WTC11 (cell line): ENCODE measurements at regions not wholly inside any gene's neighbourhood (a gene's known extent, or its start where the extent isn't known, plus 50 kb on each side); places are given as distances from the start of the nearest gene placed in this dataset.

Experiments
- ATAC-seq: fragments of 200-7000 bp; cut with Tn5 transposase; 2 replicates; pipeline ENCODE4 v1.10.0; 2021; ENCODE audit warnings: mild to moderate bottlenecking, moderate library complexity
- CTCF ChIA-PET: fragments of 300-600 bp; sonication (Branson Sonifier 250); formaldehyde crosslinking; loops from one replicate; lab custom pipeline; 2021; ENCODE audit warnings: antibody characterized with exemption; lab: Charles Lee
- POLR2A ChIA-PET: fragments of 350-600 bp; sonication (Branson Sonifier 250); formaldehyde crosslinking; loops from one replicate; lab custom pipeline; 2021; ENCODE audit warnings: antibody characterized with exemption; lab: Charles Lee
- DNase-seq: peaks from one replicate; pipeline ENCODE4 v3.0.0; 2021; ENCODE audit warnings: low spot score
- H3K27ac Mint-ChIP-seq: 2 replicates; pipeline ENCODE4 v1.8.0; 2021; ENCODE audit warnings: mixed read lengths
- H3K27me3 Mint-ChIP-seq: 2 replicates; pipeline ENCODE4 v1.8.0; 2021; ENCODE audit warnings: low read depth, mild to moderate bottlenecking, moderate library complexity, mixed read lengths
- H3K36me3 Mint-ChIP-seq: 2 replicates; pipeline ENCODE4 v1.8.0; 2021; ENCODE audit warnings: mixed read lengths
- H3K4me1 Mint-ChIP-seq: 2 replicates; pipeline ENCODE4 v1.8.0; 2022; ENCODE audit warnings: mixed read lengths
- H3K4me3 Mint-ChIP-seq: 2 replicates; pipeline ENCODE4 v1.8.0; 2021; ENCODE audit warnings: mild to moderate bottlenecking, moderate library complexity, mixed read lengths
- H3K9me3 Mint-ChIP-seq: 2 replicates; pipeline ENCODE4 v1.8.0; 2021; ENCODE audit warnings: mixed read lengths
- ARID4B ChIP-seq: sonication (generic); formaldehyde crosslinking; IDR thresholded peaks from 2 replicates; pipeline ENCODE4 v1.8.0; 2023; ENCODE audit warnings: missing genetic modification reagents, mild to moderate bottlenecking, borderline replicate concordance
- ERG ChIP-seq: fragments of 250-450 bp; sonication (Bioruptor Pico); IDR thresholded peaks from 2 replicates; pipeline ENCODE4 v1.8.0; 2021; ENCODE audit warnings: mild to moderate bottlenecking
- ESRRA ChIP-seq: sonication (generic); formaldehyde crosslinking; IDR thresholded peaks from 2 replicates; pipeline ENCODE4 v1.8.1; 2022; ENCODE audit warnings: mild to moderate bottlenecking, missing genetic modification reagents, borderline replicate concordance
- ETV6 ChIP-seq: sonication (generic); formaldehyde crosslinking; IDR thresholded peaks from 2 replicates; pipeline ENCODE4 v1.8.1; 2022; ENCODE audit warnings: mild to moderate bottlenecking, missing genetic modification reagents
- KAT7 ChIP-seq: sonication (generic); formaldehyde crosslinking; IDR thresholded peaks from 2 replicates; pipeline ENCODE4 v1.8.1; 2023; ENCODE audit warnings: missing genetic modification reagents, mild to moderate bottlenecking, borderline replicate concordance
- MXD4 ChIP-seq: fragments of 250-450 bp; sonication (Bioruptor Pico); IDR thresholded peaks from 2 replicates; pipeline ENCODE4 v1.8.0; 2021; ENCODE audit warnings: mild to moderate bottlenecking, moderate library complexity, borderline replicate concordance
- NR1H2 ChIP-seq: sonication (generic); formaldehyde crosslinking; IDR thresholded peaks from 2 replicates; pipeline ENCODE4 v1.9.0; 2021; ENCODE audit warnings: mild to moderate bottlenecking, moderate library complexity, missing genetic modification reagents
- TEAD1 ChIP-seq: sonication (generic); formaldehyde crosslinking; IDR thresholded peaks from 2 replicates; pipeline ENCODE4 v1.8.0; 2022; ENCODE audit warnings: mild to moderate bottlenecking, missing genetic modification reagents
- TEAD4 ChIP-seq: sonication (generic); formaldehyde crosslinking; IDR thresholded peaks from 2 replicates; pipeline ENCODE4 v1.8.0; 2022; ENCODE audit warnings: mild to moderate bottlenecking, missing genetic modification reagents
- ZNF396 ChIP-seq: fragments of 250-450 bp; sonication (Bioruptor Pico); IDR thresholded peaks from 2 replicates; pipeline ENCODE4 v1.8.0; 2021; ENCODE audit warnings: mild to moderate bottlenecking, moderate library complexity, borderline replicate concordance
- ZNF671 ChIP-seq: fragments of 250-450 bp; sonication (Bioruptor Pico); IDR thresholded peaks from 2 replicates; pipeline ENCODE4 v1.8.0; 2021; ENCODE audit warnings: mild to moderate bottlenecking
- TF ChIP-seq, protein P1 (sequence below): sonication (generic); formaldehyde crosslinking; IDR thresholded peaks from 2 replicates; pipeline ENCODE4 v1.8.0; 2022; ENCODE audit warnings: mild to moderate bottlenecking, missing genetic modification reagents
- TF ChIP-seq, protein P2 (sequence below): sonication (generic); formaldehyde crosslinking; IDR thresholded peaks from 2 replicates; pipeline ENCODE4 v1.8.1; 2023; ENCODE audit warnings: mild to moderate bottlenecking, moderate library complexity, missing genetic modification reagents
- TF ChIP-seq, protein P3 (sequence below): sonication (generic); formaldehyde crosslinking; IDR thresholded peaks from 2 replicates; pipeline ENCODE4 v1.8.0; 2023; ENCODE audit warnings: mild to moderate bottlenecking, missing genetic modification reagents
- TF ChIP-seq, protein P4 (sequence below): sonication (generic); formaldehyde crosslinking; IDR thresholded peaks from 2 replicates; pipeline ENCODE4 v1.8.1; 2022; ENCODE audit warnings: mild to moderate bottlenecking, missing genetic modification reagents, moderate library complexity, borderline replicate concordance
- TF ChIP-seq, protein P5 (sequence below): sonication (generic); formaldehyde crosslinking; IDR thresholded peaks from 2 replicates; pipeline ENCODE4 v1.8.1; 2022; ENCODE audit warnings: mild to moderate bottlenecking, moderate library complexity, missing genetic modification reagents
- TF ChIP-seq, protein P6 (sequence below): sonication (generic); formaldehyde crosslinking; IDR thresholded peaks from 2 replicates; pipeline ENCODE4 v1.8.0; 2022; ENCODE audit warnings: mild to moderate bottlenecking, missing genetic modification reagents

- TF ChIP-seq, protein P1, sequence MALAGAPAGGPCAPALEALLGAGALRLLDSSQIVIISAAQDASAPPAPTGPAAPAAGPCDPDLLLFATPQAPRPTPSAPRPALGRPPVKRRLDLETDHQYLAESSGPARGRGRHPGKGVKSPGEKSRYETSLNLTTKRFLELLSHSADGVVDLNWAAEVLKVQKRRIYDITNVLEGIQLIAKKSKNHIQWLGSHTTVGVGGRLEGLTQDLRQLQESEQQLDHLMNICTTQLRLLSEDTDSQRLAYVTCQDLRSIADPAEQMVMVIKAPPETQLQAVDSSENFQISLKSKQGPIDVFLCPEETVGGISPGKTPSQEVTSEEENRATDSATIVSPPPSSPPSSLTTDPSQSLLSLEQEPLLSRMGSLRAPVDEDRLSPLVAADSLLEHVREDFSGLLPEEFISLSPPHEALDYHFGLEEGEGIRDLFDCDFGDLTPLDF (CRISPR knock-in tag), result no peak
- TF ChIP-seq TEAD1 (CRISPR knock-in tag), result no peak
- TF ChIP-seq, all 79 proteins: peak for 0
Observed at GRCh38 chr14:43147485-43147884, 1359.6 kb downstream of the FSCB start (continued).

GRCh38 chr14:43145361-43145760 is 1361.7 kb downstream of the FSCB start:
- H3K4me3 Mint-ChIP-seq, result no peak overlapping the region
- ChIA-PET CTCF (no interaction called here), POLR2A (no interaction called here)
- ATAC-seq (no peak), DNase-seq (no peak)
- peaks cover 9% of the 10 kb centered on the region for H3K4me1 Mint-ChIP-seq
- H3K27ac Mint-ChIP-seq, result no peak overlapping the region
- no peaks in the 10 kb centered on the region for H3K9me3 Mint-ChIP-seq
- no peaks in the 10 kb centered on the region for H3K36me3 Mint-ChIP-seq
- TF ChIP-seq ARID4B (no peak), ERG (no peak)
- TF ChIP-seq, protein P2, sequence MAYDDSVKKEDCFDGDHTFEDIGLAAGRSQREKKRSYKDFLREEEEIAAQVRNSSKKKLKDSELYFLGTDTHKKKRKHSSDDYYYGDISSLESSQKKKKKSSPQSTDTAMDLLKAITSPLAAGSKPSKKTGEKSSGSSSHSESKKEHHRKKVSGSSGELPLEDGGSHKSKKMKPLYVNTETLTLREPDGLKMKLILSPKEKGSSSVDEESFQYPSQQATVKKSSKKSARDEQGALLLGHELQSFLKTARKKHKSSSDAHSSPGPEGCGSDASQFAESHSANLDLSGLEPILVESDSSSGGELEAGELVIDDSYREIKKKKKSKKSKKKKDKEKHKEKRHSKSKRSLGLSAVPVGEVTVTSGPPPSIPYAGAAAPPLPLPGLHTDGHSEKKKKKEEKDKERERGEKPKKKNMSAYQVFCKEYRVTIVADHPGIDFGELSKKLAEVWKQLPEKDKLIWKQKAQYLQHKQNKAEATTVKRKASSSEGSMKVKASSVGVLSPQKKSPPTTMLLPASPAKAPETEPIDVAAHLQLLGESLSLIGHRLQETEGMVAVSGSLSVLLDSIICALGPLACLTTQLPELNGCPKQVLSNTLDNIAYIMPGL (CRISPR knock-in tag), result no peak
- TF ChIP-seq, protein P3, sequence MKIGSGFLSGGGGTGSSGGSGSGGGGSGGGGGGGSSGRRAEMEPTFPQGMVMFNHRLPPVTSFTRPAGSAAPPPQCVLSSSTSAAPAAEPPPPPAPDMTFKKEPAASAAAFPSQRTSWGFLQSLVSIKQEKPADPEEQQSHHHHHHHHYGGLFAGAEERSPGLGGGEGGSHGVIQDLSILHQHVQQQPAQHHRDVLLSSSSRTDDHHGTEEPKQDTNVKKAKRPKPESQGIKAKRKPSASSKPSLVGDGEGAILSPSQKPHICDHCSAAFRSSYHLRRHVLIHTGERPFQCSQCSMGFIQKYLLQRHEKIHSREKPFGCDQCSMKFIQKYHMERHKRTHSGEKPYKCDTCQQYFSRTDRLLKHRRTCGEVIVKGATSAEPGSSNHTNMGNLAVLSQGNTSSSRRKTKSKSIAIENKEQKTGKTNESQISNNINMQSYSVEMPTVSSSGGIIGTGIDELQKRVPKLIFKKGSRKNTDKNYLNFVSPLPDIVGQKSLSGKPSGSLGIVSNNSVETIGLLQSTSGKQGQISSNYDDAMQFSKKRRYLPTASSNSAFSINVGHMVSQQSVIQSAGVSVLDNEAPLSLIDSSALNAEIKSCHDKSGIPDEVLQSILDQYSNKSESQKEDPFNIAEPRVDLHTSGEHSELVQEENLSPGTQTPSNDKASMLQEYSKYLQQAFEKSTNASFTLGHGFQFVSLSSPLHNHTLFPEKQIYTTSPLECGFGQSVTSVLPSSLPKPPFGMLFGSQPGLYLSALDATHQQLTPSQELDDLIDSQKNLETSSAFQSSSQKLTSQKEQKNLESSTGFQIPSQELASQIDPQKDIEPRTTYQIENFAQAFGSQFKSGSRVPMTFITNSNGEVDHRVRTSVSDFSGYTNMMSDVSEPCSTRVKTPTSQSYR (CRISPR knock-in tag), result no peak
- H3K27me3 Mint-ChIP-seq, result no peaks in the 10 kb centered on the region

DNA sequence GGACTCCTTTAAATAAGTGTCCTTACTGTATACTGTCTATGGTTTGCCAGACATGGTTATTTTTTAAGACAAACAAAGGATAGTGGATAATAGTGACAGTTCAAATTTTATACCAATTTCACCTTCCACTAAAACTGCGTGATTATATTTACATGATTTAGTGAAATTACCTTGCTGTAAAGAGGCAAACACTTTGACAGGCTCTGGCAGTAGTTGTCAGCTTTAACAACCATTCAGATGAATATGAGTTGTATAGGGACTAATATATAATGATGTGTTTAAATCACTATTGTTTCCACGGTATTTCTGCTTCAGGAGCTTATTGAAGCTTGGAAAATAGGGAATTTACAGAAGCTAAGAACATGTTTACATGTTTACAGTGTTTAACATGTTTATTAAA is 1364.0 kb downstream of the FSCB start:
- ATAC-seq (no peak), DNase-seq (no peak)
- no peak overlapping the region for H3K27ac Mint-ChIP-seq
- no peaks in the 10 kb centered on the region for H3K27me3 Mint-ChIP-seq
- CTCF ChIA-PET, result no interaction called here
- peaks cover 5% of the 10 kb centered on the region for H3K9me3 Mint-ChIP-seq
- POLR2A ChIA-PET, result no interaction called here
- H3K4me1 Mint-ChIP-seq, result peaks cover 9% of the 10 kb centered on the region
- no peaks in the 10 kb centered on the region for H3K36me3 Mint-ChIP-seq
- no peak overlapping the region for H3K4me3 Mint-ChIP-seq
- no peak for TF ChIP-seq KAT7 (CRISPR knock-in tag)
- TF ChIP-seq, protein P4, sequence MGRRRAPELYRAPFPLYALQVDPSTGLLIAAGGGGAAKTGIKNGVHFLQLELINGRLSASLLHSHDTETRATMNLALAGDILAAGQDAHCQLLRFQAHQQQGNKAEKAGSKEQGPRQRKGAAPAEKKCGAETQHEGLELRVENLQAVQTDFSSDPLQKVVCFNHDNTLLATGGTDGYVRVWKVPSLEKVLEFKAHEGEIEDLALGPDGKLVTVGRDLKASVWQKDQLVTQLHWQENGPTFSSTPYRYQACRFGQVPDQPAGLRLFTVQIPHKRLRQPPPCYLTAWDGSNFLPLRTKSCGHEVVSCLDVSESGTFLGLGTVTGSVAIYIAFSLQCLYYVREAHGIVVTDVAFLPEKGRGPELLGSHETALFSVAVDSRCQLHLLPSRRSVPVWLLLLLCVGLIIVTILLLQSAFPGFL, result no peak
- no peak for TF ChIP-seq ZNF396 (CRISPR knock-in tag)
- TF ChIP-seq MXD4 (CRISPR knock-in tag), result no peak
- TF ChIP-seq ESRRA (CRISPR knock-in tag), result no peak
- no peak for TF ChIP-seq ZNF671 (CRISPR knock-in tag)
- no peak for TF ChIP-seq TEAD4 (CRISPR knock-in tag)
- TF ChIP-seq, protein P5, sequence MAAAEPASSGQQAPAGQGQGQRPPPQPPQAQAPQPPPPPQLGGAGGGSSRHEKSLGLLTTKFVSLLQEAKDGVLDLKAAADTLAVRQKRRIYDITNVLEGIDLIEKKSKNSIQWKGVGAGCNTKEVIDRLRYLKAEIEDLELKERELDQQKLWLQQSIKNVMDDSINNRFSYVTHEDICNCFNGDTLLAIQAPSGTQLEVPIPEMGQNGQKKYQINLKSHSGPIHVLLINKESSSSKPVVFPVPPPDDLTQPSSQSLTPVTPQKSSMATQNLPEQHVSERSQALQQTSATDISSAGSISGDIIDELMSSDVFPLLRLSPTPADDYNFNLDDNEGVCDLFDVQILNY (CRISPR knock-in tag), result no peak
- no peak for TF ChIP-seq NR1H2 (CRISPR knock-in tag)
- TF ChIP-seq ETV6, result no peak
- TF ChIP-seq, protein P6, sequence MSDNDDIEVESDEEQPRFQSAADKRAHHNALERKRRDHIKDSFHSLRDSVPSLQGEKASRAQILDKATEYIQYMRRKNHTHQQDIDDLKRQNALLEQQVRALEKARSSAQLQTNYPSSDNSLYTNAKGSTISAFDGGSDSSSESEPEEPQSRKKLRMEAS (CRISPR knock-in tag), result no peak
